Keratinocyte (primary cell): ENCODE measurements at regions not wholly inside any gene's neighbourhood (a gene's known extent, or its start where the extent isn't known, plus 50 kb on each side); places are given as distances from the start of the nearest gene placed in this dataset.

Experiments
- DNase-seq: peaks from one replicate; pipeline ENCODE4 v3.0.0-alpha.2; 2011; ENCODE audit warnings: low read depth, missing footprints, low spot score
- FAIRE-seq: peaks from 2 replicates; lab custom pipeline; 2011; peaks lifted over from hg19 to GRCh38; lab: Jason Lieb, UNC
- H2AFZ ChIP-seq: 2 replicates; pipeline ENCODE4 v1.6.0; 2012; ENCODE audit warnings: low read length, control low read depth, inconsistent platforms; ENCODE audit not compliant: control insufficient read depth
- H3K27ac ChIP-seq: 2 replicates; pipeline ENCODE4 v1.5.1; 2011; ENCODE audit warnings: low read length; ENCODE audit not compliant: control insufficient read depth, insufficient read depth
- H3K27me3 ChIP-seq: 3 replicates; pipeline ENCODE4 v1.6.0; 2011; ENCODE audit warnings: low read length; ENCODE audit not compliant: control insufficient read depth, insufficient read depth; ENCODE audit errors: extremely low read depth
- H3K36me3 ChIP-seq, 2 experiments: 2 replicates in 1 of 2; 3 replicates in 1 of 2; pipeline ENCODE4 v1.5.1; 2011; ENCODE audit warnings: low read length in 2 of 2, mild to moderate bottlenecking in 1 of 2; ENCODE audit not compliant: control insufficient read depth in 2 of 2, insufficient read depth in 2 of 2; ENCODE audit errors: extremely low read depth in 1 of 2
- H3K4me1 ChIP-seq: 3 replicates; pipeline ENCODE4 v1.5.1; 2011; ENCODE audit warnings: low read length; ENCODE audit not compliant: control insufficient read depth, insufficient read depth; ENCODE audit errors: extremely low read depth
- H3K4me2 ChIP-seq: 3 replicates; pipeline ENCODE4 v1.6.0; 2011; ENCODE audit warnings: low read depth, low read length; ENCODE audit not compliant: control insufficient read depth, insufficient read depth; ENCODE audit errors: extremely low read depth
- H3K4me3 ChIP-seq, 3 experiments: fragments of 200-600 bp in 1 of 3; sonication (generic) in 1 of 3; 2 replicates in 2 of 3; 3 replicates in 1 of 3; pipeline ENCODE4 v1.5.1; 2011 to 2016; ENCODE audit warnings: low read length in 3 of 3, mild to moderate bottlenecking in 3 of 3, control low read depth in 2 of 3, inconsistent platforms in 1 of 3, low read depth in 1 of 3, mixed read lengths in 1 of 3, mixed run types in 1 of 3, moderate library complexity in 1 of 3; ENCODE audit not compliant: control insufficient read depth in 2 of 3, insufficient read depth in 2 of 3; ENCODE audit errors: extremely low read depth in 1 of 3
- H3K79me2 ChIP-seq: 2 replicates; pipeline ENCODE4 v1.6.0; 2012; ENCODE audit warnings: low read length; ENCODE audit not compliant: control insufficient read depth, insufficient read depth
- H3K9ac ChIP-seq: 3 replicates; pipeline ENCODE4 v1.6.0; 2011; ENCODE audit warnings: low read length; ENCODE audit not compliant: control insufficient read depth, insufficient read depth; ENCODE audit errors: extremely low read depth
- H3K9me1 ChIP-seq: 3 replicates; pipeline ENCODE4 v1.6.0; 2011; ENCODE audit warnings: low read length; ENCODE audit not compliant: control insufficient read depth, insufficient read depth; ENCODE audit errors: extremely low read depth
- H3K9me3 ChIP-seq: 2 replicates; pipeline ENCODE4 v1.5.1; 2012; ENCODE audit warnings: low read depth, low read length; ENCODE audit not compliant: control insufficient read depth
- H4K20me1 ChIP-seq: 3 replicates; pipeline ENCODE4 v1.6.0; 2011; ENCODE audit warnings: low read length; ENCODE audit not compliant: control insufficient read depth, insufficient read depth; ENCODE audit errors: extremely low read depth
- EZH2 ChIP-seq: IDR thresholded peaks from one replicate; pipeline ENCODE4 v1.6.1; 2012; ENCODE audit warnings: inconsistent platforms, mild to moderate bottlenecking, low read length, moderate library complexity
- dilution Hi-C: fragments of 300-500 bp; cut with MboI; formaldehyde crosslinking; loops from one replicate; pipeline ENCODE4 v1.7.0; 2020; ENCODE audit warnings: low sequenced_read_pairs; ENCODE audit not compliant: extremely low pct_ligation_motif_present
- TF ChIP-seq, protein P1 (sequence below), 3 experiments: IDR thresholded peaks in 1 of 3; conservative IDR thresholded peaks in 1 of 3; optimal IDR thresholded peaks in 1 of 3; 2 replicates in 2 of 3; 3 replicates in 1 of 3; pipeline versions ENCODE3 to v1.5.1; 2011; ENCODE audit warnings: low read length in 3 of 3, mild to moderate bottlenecking in 3 of 3, moderate library complexity in 2 of 3, control low read depth in 1 of 3, inconsistent platforms in 1 of 3; ENCODE audit not compliant: insufficient read depth in 2 of 3; ENCODE audit errors: extremely low read depth in 1 of 3

DNA sequence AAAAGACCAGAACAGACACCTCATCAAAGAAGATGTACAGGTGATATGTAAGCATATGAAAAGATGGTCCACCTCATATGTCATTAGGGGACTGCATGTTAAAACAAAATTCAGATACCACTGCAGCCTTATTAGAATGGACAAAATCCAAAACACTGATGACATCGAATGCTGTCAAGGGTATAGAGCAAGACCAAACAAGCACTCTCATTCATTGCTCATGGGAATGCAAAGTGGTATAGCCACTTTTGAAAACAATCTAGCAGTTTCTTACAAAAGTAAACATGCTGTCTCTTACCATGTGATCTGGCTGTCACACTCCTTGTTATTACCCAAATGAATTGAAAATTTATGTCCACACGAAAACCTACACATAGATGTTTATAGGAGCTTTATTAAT is 426.6 kb upstream of the ESRRG start:
- Histone ChIP-seq H3K9ac (no peak overlapping the region), H3K27me3 (peaks cover under 1% of the 10 kb centered on the region), H3K27ac (no peak overlapping the region), H3K4me1 (no peaks in the 10 kb centered on the region), H4K20me1 (no peaks in the 10 kb centered on the region), H2AFZ (no peak overlapping the region), H3K79me2 (no peaks in the 10 kb centered on the region), H3K36me3 (no peaks in the 10 kb centered on the region), H3K9me3 (no peaks in the 10 kb centered on the region), H3K9me1 (no peaks in the 10 kb centered on the region), H3K4me3 (no peak overlapping the region), H3K4me2 (no peak overlapping the region)
- DNase-seq (no peak), FAIRE-seq (peak; percentile 66)
- no peak for TF ChIP-seq EZH2
- TF ChIP-seq, protein P1, sequence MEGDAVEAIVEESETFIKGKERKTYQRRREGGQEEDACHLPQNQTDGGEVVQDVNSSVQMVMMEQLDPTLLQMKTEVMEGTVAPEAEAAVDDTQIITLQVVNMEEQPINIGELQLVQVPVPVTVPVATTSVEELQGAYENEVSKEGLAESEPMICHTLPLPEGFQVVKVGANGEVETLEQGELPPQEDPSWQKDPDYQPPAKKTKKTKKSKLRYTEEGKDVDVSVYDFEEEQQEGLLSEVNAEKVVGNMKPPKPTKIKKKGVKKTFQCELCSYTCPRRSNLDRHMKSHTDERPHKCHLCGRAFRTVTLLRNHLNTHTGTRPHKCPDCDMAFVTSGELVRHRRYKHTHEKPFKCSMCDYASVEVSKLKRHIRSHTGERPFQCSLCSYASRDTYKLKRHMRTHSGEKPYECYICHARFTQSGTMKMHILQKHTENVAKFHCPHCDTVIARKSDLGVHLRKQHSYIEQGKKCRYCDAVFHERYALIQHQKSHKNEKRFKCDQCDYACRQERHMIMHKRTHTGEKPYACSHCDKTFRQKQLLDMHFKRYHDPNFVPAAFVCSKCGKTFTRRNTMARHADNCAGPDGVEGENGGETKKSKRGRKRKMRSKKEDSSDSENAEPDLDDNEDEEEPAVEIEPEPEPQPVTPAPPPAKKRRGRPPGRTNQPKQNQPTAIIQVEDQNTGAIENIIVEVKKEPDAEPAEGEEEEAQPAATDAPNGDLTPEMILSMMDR (optimal IDR thresholded peaks at IDR 0.05 in 1 of 3, IDR thresholded peaks at IDR 0.05 in 1 of 3, conservative IDR thresholded peaks at IDR 0.05 in 1 of 3; ENCODE audit: extremely low read depth in 1 of 3, insufficient read depth in 2 of 3, low read length in 3 of 3) = no peak
- dilution Hi-C loops = no loop called here

DNA sequence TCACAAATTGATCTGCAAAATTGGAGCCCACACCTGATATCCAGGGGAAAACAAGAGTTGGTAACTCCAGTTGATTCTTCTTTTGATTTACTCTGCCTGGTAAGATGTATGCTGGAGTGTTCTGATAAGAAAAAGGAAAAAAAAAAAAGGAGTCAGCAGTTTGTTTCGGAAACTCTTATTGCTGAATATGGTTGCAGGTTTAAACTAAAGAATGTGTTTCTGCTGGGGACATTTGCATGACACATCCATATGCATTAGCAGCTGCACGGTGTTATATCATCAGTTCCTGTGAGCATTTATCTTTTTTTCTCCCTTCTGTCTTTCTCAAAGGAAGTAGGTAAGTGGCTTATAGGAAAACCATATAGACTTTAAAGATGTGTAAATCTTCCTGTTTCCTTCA is 418.5 kb upstream of the ESRRG start:
- TF ChIP-seq EZH2 = no peak
- TF ChIP-seq, protein P1 (optimal IDR thresholded peaks at IDR 0.05 in 1 of 3, IDR thresholded peaks at IDR 0.05 in 1 of 3, conservative IDR thresholded peaks at IDR 0.05 in 1 of 3; ENCODE audit: extremely low read depth in 1 of 3, insufficient read depth in 2 of 3, low read length in 3 of 3) = no peak
- Histone ChIP-seq H3K9me1 (no peaks in the 10 kb centered on the region), H3K9me3 (no peaks in the 10 kb centered on the region), H2AFZ (no peak overlapping the region), H4K20me1 (no peaks in the 10 kb centered on the region), H3K79me2 (no peaks in the 10 kb centered on the region), H3K4me1 (peaks cover 4% of the 10 kb centered on the region), H3K9ac (no peak overlapping the region), H3K4me3 (no peak overlapping the region), H3K4me2 (no peak overlapping the region), H3K36me3 (no peaks in the 10 kb centered on the region), H3K27ac (no peak overlapping the region), H3K27me3 (peaks cover 55% of the 10 kb centered on the region)
- DNase-seq (no peak), FAIRE-seq (no peak)
- dilution Hi-C loops = no loop called here
